ENCODE measurements at regions not wholly inside any gene's neighbourhood (a gene's known extent, or its start where the extent isn't known, plus 50 kb on each side); places are given as distances from the start of the nearest gene placed in this dataset.
"Not testable (repeated sequence)": the region's sequence is repeated elsewhere in the genome, so short reads cannot be mapped to it uniquely, and the experiment has no call there.

DNA sequence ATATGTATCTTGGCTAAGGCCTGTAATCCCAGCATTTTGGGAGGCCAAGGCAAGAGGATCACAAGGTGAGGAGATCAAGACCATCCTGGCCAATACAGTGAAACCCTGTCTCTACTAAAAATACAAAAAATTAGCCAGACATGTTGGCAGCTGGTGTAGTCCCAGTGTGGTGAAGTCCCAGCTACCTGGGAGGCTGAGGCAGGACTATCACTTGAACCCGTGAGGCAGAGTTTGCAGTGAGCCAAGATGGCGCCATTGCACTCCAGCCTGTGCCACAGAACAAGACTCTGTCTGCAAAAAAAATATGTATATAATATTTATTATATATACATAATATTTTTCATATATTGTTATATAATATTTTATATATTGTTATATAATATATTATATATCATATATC lies 968.1 kb downstream of the TUBA3C start:
- in situ Hi-C loops (cut with HindIII; ENCODE audit: low pct_ligation_motif_present, low sequenced_read_pairs); DNase-seq; H3K27ac ChIP-seq; H3K27me3 ChIP-seq (replicated peaks); H3K36me3 ChIP-seq (replicated peaks); H3K4me3 ChIP-seq (ENCODE audit: low read depth, low read length): not testable (repeated sequence)

GRCh38 chr13:18212873-18213272 lies 968.8 kb downstream of the TUBA3C start:
- H3K36me3 ChIP-seq (replicated peaks) = no peaks in the 10 kb centered on the region
- no peak overlapping the region for H3K4me3 ChIP-seq (ENCODE audit: low read depth, low read length)
- TF ChIP-seq, protein P1, sequence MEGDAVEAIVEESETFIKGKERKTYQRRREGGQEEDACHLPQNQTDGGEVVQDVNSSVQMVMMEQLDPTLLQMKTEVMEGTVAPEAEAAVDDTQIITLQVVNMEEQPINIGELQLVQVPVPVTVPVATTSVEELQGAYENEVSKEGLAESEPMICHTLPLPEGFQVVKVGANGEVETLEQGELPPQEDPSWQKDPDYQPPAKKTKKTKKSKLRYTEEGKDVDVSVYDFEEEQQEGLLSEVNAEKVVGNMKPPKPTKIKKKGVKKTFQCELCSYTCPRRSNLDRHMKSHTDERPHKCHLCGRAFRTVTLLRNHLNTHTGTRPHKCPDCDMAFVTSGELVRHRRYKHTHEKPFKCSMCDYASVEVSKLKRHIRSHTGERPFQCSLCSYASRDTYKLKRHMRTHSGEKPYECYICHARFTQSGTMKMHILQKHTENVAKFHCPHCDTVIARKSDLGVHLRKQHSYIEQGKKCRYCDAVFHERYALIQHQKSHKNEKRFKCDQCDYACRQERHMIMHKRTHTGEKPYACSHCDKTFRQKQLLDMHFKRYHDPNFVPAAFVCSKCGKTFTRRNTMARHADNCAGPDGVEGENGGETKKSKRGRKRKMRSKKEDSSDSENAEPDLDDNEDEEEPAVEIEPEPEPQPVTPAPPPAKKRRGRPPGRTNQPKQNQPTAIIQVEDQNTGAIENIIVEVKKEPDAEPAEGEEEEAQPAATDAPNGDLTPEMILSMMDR (IDR thresholded peaks at IDR 0.05; ENCODE audit: low read depth, low read length, missing control alignments) = no peak
- no peaks in the 10 kb centered on the region for H3K27me3 ChIP-seq (replicated peaks)
- in situ Hi-C loops (cut with HindIII; ENCODE audit: low pct_ligation_motif_present, low sequenced_read_pairs) = no loop called here
- DNase-seq = no peak
- H3K27ac ChIP-seq = no peak overlapping the region

DNA sequence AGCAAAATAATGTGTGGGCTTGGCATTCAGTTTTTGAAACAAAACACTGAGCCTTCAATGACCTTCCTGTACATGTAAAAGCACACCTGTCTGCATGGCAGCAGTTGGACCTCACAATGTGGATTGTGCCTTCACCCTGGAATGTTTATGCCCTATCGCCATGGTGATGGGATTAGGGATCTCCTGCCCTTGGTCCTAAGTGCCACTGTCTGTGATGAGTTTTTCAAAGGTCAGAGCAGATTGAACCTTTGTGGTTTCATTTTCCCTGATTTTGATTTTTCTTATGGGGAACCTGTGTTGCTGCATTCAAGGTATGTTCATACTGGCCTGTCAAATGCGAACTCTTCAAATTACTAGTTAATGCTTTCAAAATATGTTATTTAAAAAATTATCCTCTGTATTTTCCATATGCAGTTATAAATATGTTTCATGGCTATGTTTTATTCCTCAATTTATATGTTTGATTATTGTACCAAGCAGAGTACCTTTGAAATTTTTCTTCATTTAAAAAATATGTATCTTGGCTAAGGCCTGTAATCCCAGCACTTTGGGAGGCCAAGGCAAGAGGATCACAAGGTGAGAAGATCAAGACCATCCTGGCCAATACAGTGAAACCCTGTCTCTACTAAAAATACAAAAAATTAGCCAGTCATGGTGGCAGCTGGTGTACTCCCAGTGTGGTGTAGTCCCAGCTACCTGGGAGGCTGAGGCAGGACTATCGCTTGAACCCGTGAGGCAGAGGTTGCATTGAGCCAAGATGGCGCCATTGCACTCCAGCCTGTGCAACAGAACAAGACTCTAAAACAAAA lies 969.7 kb downstream of the TUBA3C start:
- H3K27ac ChIP-seq; DNase-seq; H3K36me3 ChIP-seq (replicated peaks); H3K4me3 ChIP-seq (ENCODE audit: low read depth, low read length); in situ Hi-C loops (cut with HindIII; ENCODE audit: low pct_ligation_motif_present, low sequenced_read_pairs); H3K27me3 ChIP-seq (replicated peaks): not testable (repeated sequence)

GRCh38 chr13:18204614-18205178 lies 976.9 kb downstream of the TUBA3C start:
- H3K27me3 ChIP-seq (replicated peaks); DNase-seq; H3K27ac ChIP-seq; H3K4me3 ChIP-seq (ENCODE audit: low read depth, low read length); in situ Hi-C loops (cut with HindIII; ENCODE audit: low pct_ligation_motif_present, low sequenced_read_pairs); H3K36me3 ChIP-seq (replicated peaks): not testable (repeated sequence)

DNA sequence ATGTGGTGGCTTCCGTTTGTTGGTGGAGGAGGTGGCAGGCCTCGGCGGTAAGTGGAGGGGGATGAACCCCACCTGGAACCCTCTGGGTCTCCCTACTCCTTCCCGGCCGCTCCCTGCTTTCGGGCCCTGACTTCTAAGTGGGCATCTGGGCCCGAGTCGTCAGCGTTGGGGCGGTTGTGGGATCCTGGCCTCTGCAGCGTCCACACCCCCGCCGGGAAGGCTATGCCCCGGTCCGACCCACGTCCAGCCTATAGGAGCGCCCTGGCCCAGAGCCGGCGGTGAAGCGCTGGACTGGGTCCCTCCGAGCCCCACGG lies 986.3 kb downstream of the TUBA3C start:
- H3K27me3 ChIP-seq (replicated peaks); in situ Hi-C loops (cut with HindIII; ENCODE audit: low pct_ligation_motif_present, low sequenced_read_pairs); H3K4me3 ChIP-seq (ENCODE audit: low read depth, low read length); DNase-seq; H3K36me3 ChIP-seq (replicated peaks); H3K27ac ChIP-seq: not testable (repeated sequence)

DNA sequence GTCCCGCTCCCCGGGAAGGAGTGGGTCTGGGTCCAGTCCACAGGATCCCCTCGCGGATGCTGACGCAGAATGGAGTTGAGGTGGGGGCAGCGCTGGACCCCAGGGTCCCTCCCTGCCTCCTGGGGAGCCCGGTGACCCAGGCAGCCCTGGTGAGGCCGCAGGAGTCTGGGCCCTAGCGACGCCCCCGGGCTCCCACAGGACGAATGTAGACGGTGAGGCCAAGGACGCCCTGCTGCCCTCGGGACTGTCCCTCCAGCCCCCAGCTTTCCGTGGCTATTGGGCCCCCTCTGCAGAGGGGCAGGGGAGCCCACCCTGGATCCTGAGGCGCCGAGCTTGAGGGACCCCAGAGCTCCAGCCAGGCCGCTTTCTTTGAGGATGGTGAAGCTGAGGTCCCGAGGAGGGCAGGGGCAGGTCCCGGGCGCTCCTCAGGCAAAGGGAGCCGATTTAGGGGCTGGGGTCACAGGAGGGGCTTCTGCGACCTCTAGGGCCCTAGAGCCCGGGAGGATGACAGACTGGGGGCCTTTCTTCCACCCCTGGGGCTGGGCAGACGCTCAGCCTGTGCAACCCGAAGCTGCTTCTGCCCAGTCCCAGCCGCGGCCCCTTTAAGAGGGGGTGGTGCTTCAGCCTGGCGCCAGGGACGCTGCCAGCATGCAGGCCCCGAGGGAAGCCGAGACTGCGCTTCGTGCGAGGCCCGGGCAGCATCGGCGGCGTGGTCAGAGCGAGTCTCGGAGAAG lies 986.8 kb downstream of the TUBA3C start:
- H3K27me3 ChIP-seq (replicated peaks); H3K27ac ChIP-seq; H3K4me3 ChIP-seq (ENCODE audit: low read depth, low read length); H3K36me3 ChIP-seq (replicated peaks); in situ Hi-C loops (cut with HindIII; ENCODE audit: low pct_ligation_motif_present, low sequenced_read_pairs); DNase-seq: not testable (repeated sequence)

DNA sequence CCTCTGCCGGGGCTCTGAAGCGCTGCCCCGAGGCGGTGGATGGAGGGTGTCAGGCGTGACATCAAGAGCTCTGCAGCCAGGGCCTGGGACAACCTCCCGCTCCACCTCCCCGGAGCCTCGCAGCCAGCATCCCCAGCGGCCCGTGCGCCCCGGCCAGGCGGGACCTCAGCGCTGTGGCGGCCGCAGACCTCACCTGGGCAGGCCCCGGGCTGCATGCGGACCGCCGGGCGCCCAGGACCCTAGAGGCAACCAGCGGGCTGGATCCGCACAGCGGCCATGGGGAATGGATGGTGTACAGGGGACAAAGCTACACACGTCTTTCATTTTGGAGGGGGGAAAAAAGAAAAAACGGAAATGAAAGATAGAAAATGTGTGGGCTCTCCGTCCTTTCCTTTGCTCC lies 987.5 kb downstream of the TUBA3C start:
- H3K27me3 ChIP-seq (replicated peaks); H3K27ac ChIP-seq; H3K36me3 ChIP-seq (replicated peaks); H3K4me3 ChIP-seq (ENCODE audit: low read depth, low read length); DNase-seq; in situ Hi-C loops (cut with HindIII; ENCODE audit: low pct_ligation_motif_present, low sequenced_read_pairs): not testable (repeated sequence)

Data from brain microvascular endothelial cell (primary cell).